DOHH2 (cell line): ENCODE measurements at regions not wholly inside any gene's neighbourhood (a gene's known extent, or its start where the extent isn't known, plus 50 kb on each side); places are given as distances from the start of the nearest gene placed in this dataset.

Experiments used
- H3F3A ChIP-seq: fragments of 200-600 bp; sonication (generic), shearing (Covaris generic); 2 replicates; pipeline ENCODE4 v1.6.0; 2016; ENCODE audit warnings: antibody characterized with exemption, mild to moderate bottlenecking; ENCODE audit not compliant: control insufficient read depth, insufficient read depth
- H3K27ac ChIP-seq: fragments of 200-600 bp; sonication (generic); 2 replicates; pipeline ENCODE4 v1.5.1; 2014; ENCODE audit warnings: low read depth, mild to moderate bottlenecking, low read length, moderate library complexity
- H3K27me3 ChIP-seq: fragments of 200-600 bp; sonication (generic); 2 replicates; pipeline ENCODE4 v1.6.1; 2014; ENCODE audit warnings: mild to moderate bottlenecking, low read length, mixed read lengths; ENCODE audit not compliant: control insufficient read depth
- H3K36me3 ChIP-seq: fragments of 200-600 bp; sonication (generic); 2 replicates; pipeline ENCODE4 v1.6.1; 2014; ENCODE audit warnings: mild to moderate bottlenecking, low read length, moderate library complexity, mixed read lengths; ENCODE audit not compliant: control insufficient read depth
- H3K4me1 ChIP-seq: fragments of 200-600 bp; sonication (generic); 2 replicates; pipeline ENCODE4 v1.6.1; 2014; ENCODE audit warnings: mild to moderate bottlenecking, low read length, mixed read lengths; ENCODE audit not compliant: control insufficient read depth
- H3K4me2 ChIP-seq: fragments of 200-600 bp; sonication (generic); 2 replicates; pipeline ENCODE4 v1.6.0; 2014; ENCODE audit warnings: mild to moderate bottlenecking, low read length, moderate library complexity
- H3K4me3 ChIP-seq: fragments of 200-600 bp; sonication (generic); 2 replicates; pipeline ENCODE4 v1.5.1; 2014; ENCODE audit warnings: mild to moderate bottlenecking, low read length, mixed read lengths
- H3K79me2 ChIP-seq: fragments of 200-600 bp; sonication (generic); 2 replicates; pipeline ENCODE4 v1.6.1; 2014; ENCODE audit warnings: mild to moderate bottlenecking, low read length, mixed read lengths; ENCODE audit not compliant: control insufficient read depth
- H3K9me2 ChIP-seq: fragments of 200-600 bp; sonication (generic); replicated peaks from 2 replicates; pipeline ENCODE4 v1.6.1; 2014; ENCODE audit warnings: mild to moderate bottlenecking, low read length, mixed read lengths; ENCODE audit not compliant: control insufficient read depth
- H3K9me3 ChIP-seq: fragments of 200-600 bp; sonication (generic); 2 replicates; pipeline ENCODE4 v1.6.1; 2014; ENCODE audit warnings: antibody characterized with exemption, low read length, mixed read lengths; ENCODE audit not compliant: control insufficient read depth, insufficient read depth
- H4K20me1 ChIP-seq: fragments of 200-600 bp; sonication (generic); 2 replicates; pipeline ENCODE4 v1.6.0; 2014; ENCODE audit warnings: low read depth, mild to moderate bottlenecking, antibody characterized with exemption, low read length, moderate library complexity; ENCODE audit not compliant: control insufficient read depth, insufficient read depth
- CTCF ChIP-seq: fragments of 200-600 bp; sonication (generic); IDR thresholded peaks from one replicate; pipeline ENCODE4 v1.5.1; 2014; ENCODE audit warnings: antibody characterized with exemption, mild to moderate bottlenecking, low read depth, low read length; ENCODE audit not compliant: poor library complexity, severe bottlenecking
- EZH2phosphoT487 ChIP-seq: fragments of 200-600 bp; sonication (generic); IDR thresholded peaks from 2 replicates; pipeline ENCODE4 v1.6.1; 2017; ENCODE audit warnings: borderline replicate concordance, mild to moderate bottlenecking, antibody characterized with exemption, low read length, moderate library complexity, mixed read lengths

- H3K4me1 ChIP-seq = peaks cover 7% of the 10 kb centered on the region
- no peaks in the 10 kb centered on the region for H3K79me2 ChIP-seq
- H3K27me3 ChIP-seq = peaks cover 15% of the 10 kb centered on the region
- H3K4me2 ChIP-seq = peak overlapping the region; percentile 5; the same call in 1 of the 2 replicates
- H3K36me3 ChIP-seq = no peaks in the 10 kb centered on the region
- no peak overlapping the region for H3K27ac ChIP-seq
- TF ChIP-seq CTCF = peak; percentile 97
- no peak for TF ChIP-seq EZH2phosphoT487
- no peaks in the 10 kb centered on the region for H4K20me1 ChIP-seq
- H3K9me3 ChIP-seq = no peaks in the 10 kb centered on the region
- no peaks in the 10 kb centered on the region for H3K9me2 ChIP-seq
- H3F3A ChIP-seq = no peaks in the 10 kb centered on the region
- H3K4me3 ChIP-seq = no peak overlapping the region
Measured at GRCh38 chr7:16982640-16983350, 101.0 kb upstream of the AGR3 start.

- Histone ChIP-seq H3K4me1 (peaks cover 7% of the 10 kb centered on the region), H3K4me2 (no peak overlapping the region), H3F3A (no peaks in the 10 kb centered on the region), H3K9me3 (no peaks in the 10 kb centered on the region), H3K36me3 (no peaks in the 10 kb centered on the region), H3K27me3 (peaks cover 12% of the 10 kb centered on the region), H3K79me2 (no peaks in the 10 kb centered on the region), H3K4me3 (no peak overlapping the region), H3K27ac (no peak overlapping the region), H3K9me2 (no peaks in the 10 kb centered on the region), H4K20me1 (no peaks in the 10 kb centered on the region)
- no peak for TF ChIP-seq EZH2phosphoT487
- no peak for TF ChIP-seq CTCF
Measured at GRCh38 chr7:16984375-16984774, 102.6 kb upstream of the AGR3 start.

GRCh38 chr7:16985621-16986020 lies 103.8 kb upstream of the AGR3 start:
- peaks cover 8% of the 10 kb centered on the region for H3K27me3 ChIP-seq
- H4K20me1 ChIP-seq = no peaks in the 10 kb centered on the region
- no peak overlapping the region for H3K4me2 ChIP-seq
- H3K79me2 ChIP-seq = no peaks in the 10 kb centered on the region
- no peaks in the 10 kb centered on the region for H3K36me3 ChIP-seq
- H3F3A ChIP-seq = no peaks in the 10 kb centered on the region
- peaks cover 7% of the 10 kb centered on the region for H3K4me1 ChIP-seq
- no peaks in the 10 kb centered on the region for H3K9me3 ChIP-seq
- H3K9me2 ChIP-seq = no peaks in the 10 kb centered on the region
- no peak overlapping the region for H3K4me3 ChIP-seq
- no peak for TF ChIP-seq EZH2phosphoT487
- H3K27ac ChIP-seq = no peak overlapping the region

- Histone ChIP-seq H3K79me2 (no peaks in the 10 kb centered on the region), H4K20me1 (no peaks in the 10 kb centered on the region)
- TF ChIP-seq CTCF = no peak
- no peak for TF ChIP-seq EZH2phosphoT487
Measured at GRCh38 chr7:16986755-16987154, 105.0 kb upstream of the AGR3 start.

More at GRCh38 chr7:16986755-16987154, 105.0 kb upstream of the AGR3 start:
- H3F3A ChIP-seq = no peaks in the 10 kb centered on the region
- no peak overlapping the region for H3K4me2 ChIP-seq
- H3K4me3 ChIP-seq = no peak overlapping the region
- H3K9me2 ChIP-seq = no peaks in the 10 kb centered on the region
- H3K36me3 ChIP-seq = no peaks in the 10 kb centered on the region
- no peak overlapping the region for H3K27ac ChIP-seq
- H3K27me3 ChIP-seq = peaks cover 8% of the 10 kb centered on the region
- H3K9me3 ChIP-seq = no peaks in the 10 kb centered on the region
- H3K4me1 ChIP-seq = peaks cover 7% of the 10 kb centered on the region
